Adrenal gland (tissue), 9 donors: ENCODE measurements at regions not wholly inside any gene's neighbourhood (a gene's known extent, or its start where the extent isn't known, plus 50 kb on each side); places are given as distances from the start of the nearest gene placed in this dataset.

Source experiments
- DNase-seq, 7 donors: peaks; one replicate each; pipeline ENCODE4 v3.0.0-alpha.2; 2019 to 2020
- H3K27ac ChIP-seq, 5 donors: fragments of 200-600 bp; sonication (generic) in 4 of 5; 1 replicate in 3 of 5; 2 replicates in 2 of 5; pipeline versions ENCODE4 v1.5.1 to v1.8.0; 2016 to 2020; ENCODE audit warnings: mild to moderate bottlenecking in 1 of 5
- H3K27me3 ChIP-seq: fragments of 200-600 bp; 2 replicates; pipeline ENCODE4 v1.8.0; 2021
- H3K36me3 ChIP-seq, 2 donors: fragments of 200-600 bp; replicated peaks in 1 of 2; 1 replicate in 1 of 2; 2 replicates in 1 of 2; pipeline versions ENCODE4 v1.5.1 to v1.8.0; 2018 to 2022
- H3K4me1 ChIP-seq, 2 donors: fragments of 200-600 bp; replicated peaks in 1 of 2; 1 replicate in 1 of 2; 2 replicates in 1 of 2; pipeline versions ENCODE4 v1.5.1 to v1.8.0; 2018 to 2021
- H3K4me3 ChIP-seq, 4 donors: fragments of 200-600 bp; sonication (generic) in 3 of 4; one replicate each; pipeline ENCODE4 v1.5.1; 2016 to 2018
- H3K9me3 ChIP-seq, 3 donors: fragments of 200-600 bp; sonication (generic) in 1 of 3; replicated peaks in 1 of 3; 1 replicate in 2 of 3; 2 replicates in 1 of 3; pipeline versions ENCODE4 v1.5.1 to v1.8.0; 2016 to 2021
- CTCF ChIP-seq, 6 experiments: fragments of 450-650 bp in 4 of 6; fragments of 200-600 bp in 2 of 6; sonication (generic) in 1 of 6; IDR thresholded peaks; 1 replicate in 5 of 6; 2 replicates in 1 of 6; pipeline versions ENCODE4 v1.5.1 to v1.8.0; 2016 to 2021; ENCODE audit warnings: antibody characterized with exemption in 6 of 6, mild to moderate bottlenecking in 2 of 6, moderate library complexity in 1 of 6
- POLR2A ChIP-seq, 2 donors: fragments of 450-650 bp; IDR thresholded peaks; one replicate each; pipeline ENCODE4 v1.6.1; 2017; ENCODE audit warnings: antibody characterized with exemption in 2 of 2, mild to moderate bottlenecking in 2 of 2, moderate library complexity in 1 of 2
- WGBS, 4 donors: extraction: QIAGEN DNeasy Blood & Tissue Kit in 2 of 4; methylation state at CpG; one replicate each; pipeline versions ENCODE4 v1.1.5 to v1.1.7; 2013 to 2017; 5-methylcytosine and 5-hydroxymethylcytosine counted together
- intact Hi-C, 2 donors: fragments of 100-400 bp; cut with DNase I; formaldehyde crosslinking; loops; one replicate each; pipeline versions ENCODE4 v1.14.1 to v1.15.0; 2022 to 2023
- donor health status: healthy with polysubstance abuse.
- donor health status: Bipolar disorder and iron deficiency.
- donor health status: DM: yes; HTN: yes; CAD: no.
- donor health status: DM: no; HTN: no; CAD: no.
- donor health status: DM: no; HTN: no; CAD: no.

GRCh38 chr16:5314377-5314776 is 216.8 kb upstream of the EEF2KMT start:
- WGBS, 4 donors, result 57 to 75% (median 69%) methylated on average over 4 of the region's 4 CpGs
- Histone ChIP-seq H3K27me3 (no peaks in the 10 kb centered on the region), H3K4me3 (no peak overlapping the region), H3K36me3 (no peaks in the 10 kb centered on the region), H3K4me1 (no peaks in the 10 kb centered on the region), H3K27ac (no peak overlapping the region), H3K9me3 (no peaks in the 10 kb centered on the region)
- intact Hi-C loops, result no loop called here
- TF ChIP-seq POLR2A (IDR thresholded peaks at IDR 0.05) (no peak), CTCF (IDR thresholded peaks at IDR 0.05) (no peak)
- no peak for DNase-seq

- no peak for DNase-seq
- Histone ChIP-seq H3K36me3 (no peaks in the 10 kb centered on the region), H3K4me1 (no peaks in the 10 kb centered on the region), H3K9me3 (no peaks in the 10 kb centered on the region), H3K4me3 (no peak overlapping the region), H3K27ac (no peak overlapping the region), H3K27me3 (no peaks in the 10 kb centered on the region)
- intact Hi-C loops, result no loop called here
- TF ChIP-seq CTCF (IDR thresholded peaks at IDR 0.05) (no peak), POLR2A (IDR thresholded peaks at IDR 0.05) (no peak)
- WGBS, 4 donors, result 58 to 73% (median 65%) methylated on average over 4 of the region's 4 CpGs
These were observed 212.5 kb upstream of the EEF2KMT start for GRCh38 chr16:5309946-5310611.

GRCh38 chr16:5305023-5305422 is 207.4 kb upstream of the EEF2KMT start:
- Histone ChIP-seq H3K9me3 (peaks cover 0 to 3% (median 0%) of the 10 kb centered on the region in 3 donors), H3K27me3 (no peaks in the 10 kb centered on the region), H3K27ac (no peak overlapping the region), H3K4me3 (no peak overlapping the region), H3K4me1 (no peaks in the 10 kb centered on the region), H3K36me3 (no peaks in the 10 kb centered on the region)
- WGBS, 4 donors, result 66 to 81% (median 76%) methylated on average over 4 of the region's 4 CpGs
- intact Hi-C loops, result no loop called here
- TF ChIP-seq CTCF (IDR thresholded peaks at IDR 0.05) (no peak), POLR2A (IDR thresholded peaks at IDR 0.05) (no peak)
- no peak for DNase-seq

GRCh38 chr16:5302372-5303114 is 204.9 kb upstream of the EEF2KMT start:
- H3K36me3 ChIP-seq, result no peaks in the 10 kb centered on the region
- TF ChIP-seq POLR2A (IDR thresholded peaks at IDR 0.05), result no peak
- TF ChIP-seq CTCF (IDR thresholded peaks at IDR 0.05), result no peak
- H3K4me3 ChIP-seq, result no peak overlapping the region
- intact Hi-C loops, result no loop called here
- no peaks in the 10 kb centered on the region for H3K27me3 ChIP-seq
- DNase-seq, result no peak
- peaks cover 0 to 3% (median 0%) of the 10 kb centered on the region in 3 donors for H3K9me3 ChIP-seq
- WGBS, 4 donors, result 51 to 70% (median 66%) methylated on average over 3 of the region's 3 CpGs
- H3K4me1 ChIP-seq, result no peaks in the 10 kb centered on the region
- H3K27ac ChIP-seq, result no peak overlapping the region
